ENCODE measurements at regions not wholly inside any gene's neighbourhood (a gene's known extent, or its start where the extent isn't known, plus 50 kb on each side); places are given as distances from the start of the nearest gene placed in this dataset.

DNA sequence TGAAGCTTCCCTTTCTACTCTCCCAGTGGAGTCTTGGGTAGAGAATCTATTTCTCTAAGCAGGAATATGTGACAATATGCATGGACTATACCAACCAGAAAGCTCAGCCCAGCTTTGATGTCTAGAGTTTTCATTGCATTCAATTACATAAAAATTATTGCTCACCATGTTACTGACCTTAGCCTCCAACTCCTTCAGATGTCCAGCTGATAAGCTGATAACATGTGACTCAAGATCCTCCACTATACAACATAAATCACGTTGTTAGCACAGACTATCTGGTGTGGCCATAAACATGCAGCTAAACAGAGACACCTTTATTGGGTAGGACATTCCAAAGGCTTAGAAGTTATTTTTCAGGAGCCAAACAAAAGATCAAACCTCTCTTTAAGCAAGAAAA lies 1168.2 kb downstream of the CDH12 start:
- TF ChIP-seq, protein P1, sequence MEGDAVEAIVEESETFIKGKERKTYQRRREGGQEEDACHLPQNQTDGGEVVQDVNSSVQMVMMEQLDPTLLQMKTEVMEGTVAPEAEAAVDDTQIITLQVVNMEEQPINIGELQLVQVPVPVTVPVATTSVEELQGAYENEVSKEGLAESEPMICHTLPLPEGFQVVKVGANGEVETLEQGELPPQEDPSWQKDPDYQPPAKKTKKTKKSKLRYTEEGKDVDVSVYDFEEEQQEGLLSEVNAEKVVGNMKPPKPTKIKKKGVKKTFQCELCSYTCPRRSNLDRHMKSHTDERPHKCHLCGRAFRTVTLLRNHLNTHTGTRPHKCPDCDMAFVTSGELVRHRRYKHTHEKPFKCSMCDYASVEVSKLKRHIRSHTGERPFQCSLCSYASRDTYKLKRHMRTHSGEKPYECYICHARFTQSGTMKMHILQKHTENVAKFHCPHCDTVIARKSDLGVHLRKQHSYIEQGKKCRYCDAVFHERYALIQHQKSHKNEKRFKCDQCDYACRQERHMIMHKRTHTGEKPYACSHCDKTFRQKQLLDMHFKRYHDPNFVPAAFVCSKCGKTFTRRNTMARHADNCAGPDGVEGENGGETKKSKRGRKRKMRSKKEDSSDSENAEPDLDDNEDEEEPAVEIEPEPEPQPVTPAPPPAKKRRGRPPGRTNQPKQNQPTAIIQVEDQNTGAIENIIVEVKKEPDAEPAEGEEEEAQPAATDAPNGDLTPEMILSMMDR (IDR thresholded peaks at IDR 0.05; ENCODE audit: low read length): no peak
- TF ChIP-seq EZH2 (optimal IDR thresholded peaks at IDR 0.05; ENCODE audit: low read depth, low read length) (no peak), EZH2phosphoT487 (IDR thresholded peaks at IDR 0.05; ENCODE audit: low read length) (no peak)

Data from MM.1S (cell line).